ENCODE measurements at regions not wholly inside any gene's neighbourhood (a gene's known extent, or its start where the extent isn't known, plus 50 kb on each side); places are given as distances from the start of the nearest gene placed in this dataset.

DNA sequence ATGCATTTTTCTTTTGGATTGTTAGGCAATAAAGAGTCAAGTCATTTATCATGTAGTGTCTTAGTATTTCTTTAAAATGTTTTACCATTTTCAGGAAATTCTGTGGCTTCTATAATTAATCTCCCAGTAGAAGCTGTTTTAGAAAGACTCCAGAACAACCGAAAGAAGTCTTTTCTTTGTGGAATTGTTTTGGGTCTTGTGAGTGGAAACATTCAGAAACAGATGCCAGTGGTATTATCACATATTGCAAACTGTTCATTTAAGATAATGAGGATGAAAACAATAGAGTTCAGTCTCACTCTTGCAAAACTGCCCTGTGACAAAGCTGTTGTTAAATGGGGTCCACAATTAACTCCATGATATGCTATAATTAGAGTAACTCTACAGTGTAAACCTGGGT lies 211.2 kb upstream of the KIT start (continued):
- TF ChIP-seq, protein P1, sequence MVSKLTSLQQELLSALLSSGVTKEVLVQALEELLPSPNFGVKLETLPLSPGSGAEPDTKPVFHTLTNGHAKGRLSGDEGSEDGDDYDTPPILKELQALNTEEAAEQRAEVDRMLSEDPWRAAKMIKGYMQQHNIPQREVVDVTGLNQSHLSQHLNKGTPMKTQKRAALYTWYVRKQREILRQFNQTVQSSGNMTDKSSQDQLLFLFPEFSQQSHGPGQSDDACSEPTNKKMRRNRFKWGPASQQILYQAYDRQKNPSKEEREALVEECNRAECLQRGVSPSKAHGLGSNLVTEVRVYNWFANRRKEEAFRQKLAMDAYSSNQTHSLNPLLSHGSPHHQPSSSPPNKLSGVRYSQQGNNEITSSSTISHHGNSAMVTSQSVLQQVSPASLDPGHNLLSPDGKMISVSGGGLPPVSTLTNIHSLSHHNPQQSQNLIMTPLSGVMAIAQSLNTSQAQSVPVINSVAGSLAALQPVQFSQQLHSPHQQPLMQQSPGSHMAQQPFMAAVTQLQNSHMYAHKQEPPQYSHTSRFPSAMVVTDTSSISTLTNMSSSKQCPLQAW (CRISPR knock-in tag; IDR thresholded peaks at IDR 0.05) = no peak

DNA sequence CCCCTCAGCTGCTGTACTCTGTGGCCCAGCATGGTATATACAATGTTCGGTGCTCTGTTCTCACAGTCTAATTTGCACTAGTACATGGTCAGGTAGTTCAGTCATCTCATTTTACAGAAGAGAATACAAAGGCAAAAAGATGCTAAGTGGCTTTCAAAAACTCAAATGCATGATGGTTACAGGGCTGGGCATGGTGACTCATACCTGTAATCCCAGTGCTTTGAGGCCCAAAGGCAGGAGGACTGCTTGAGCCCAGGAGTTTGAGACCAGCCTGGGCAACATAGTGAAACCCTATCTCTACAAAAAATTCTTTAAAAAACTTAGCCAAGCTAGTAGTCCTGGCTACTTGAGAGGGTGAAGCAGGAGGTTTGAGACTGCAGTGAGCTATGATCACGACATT lies 210.5 kb upstream of the KIT start:
- POLR2A ChIA-PET = no interaction called here
- in situ Hi-C loops (cut with HindIII; ENCODE audit: extremely low pct_ligation_motif_present, low pct_unique_long_range_greater_than_20kb) = no loop called here
- intact Hi-C loops (cut with micrococcal nuclease; ENCODE audit: unreplicated experiment) = no loop called here
- Histone ChIP-seq H3K4me2 (ENCODE audit: low read depth, low read length) (no peak overlapping the region), H3K79me2 (ENCODE audit: insufficient read depth, low read length) (no peaks in the 10 kb centered on the region), H3K4me3 (replicated peaks in 1 of 3; ENCODE audit: insufficient read depth in 1 of 3, low read depth in 2 of 3, low read length in 3 of 3) (no peak overlapping the region), H3K9ac (ENCODE audit: insufficient read depth, low read depth, low read length) (no peak overlapping the region), H3K9me3 (ENCODE audit: low read length) (peaks cover 8% of the 10 kb centered on the region; the same call in 1 of the 2 replicates), H2AFZ (ENCODE audit: low read length) (no peak overlapping the region), H3K27ac (ENCODE audit: extremely low read length, insufficient read depth, low read length) (no peak overlapping the region), H3K36me3 (replicated peaks in 1 of 2; ENCODE audit: control insufficient read depth in 1 of 2, insufficient read depth in 2 of 2, low read length in 2 of 2) (no peaks in the 10 kb centered on the region), H3K27me3 (ENCODE audit: control insufficient read depth in 1 of 2, insufficient read depth in 2 of 2, low read length in 2 of 2) (no peaks in the 10 kb centered on the region), H4K20me1 (ENCODE audit: insufficient read depth, low read length) (no peaks in the 10 kb centered on the region), H3K4me1 (ENCODE audit: insufficient read depth, low read length) (no peaks in the 10 kb centered on the region)
- FAIRE-seq (no peak), DNase-seq (ENCODE audit: low spot score) (no peak), ATAC-seq (no peak)
- WGBS (ENCODE audit: low lambda C conversion rate) = 6% methylated on average over 2 of the region's 2 CpGs
- CTCF ChIA-PET (ENCODE audit: low intra/inter-chr PET ratio, low total read pairs) = no interaction called here
- no TSS peak for BruUV-seq (replicated peaks)
- TF ChIP-seq RFXANK (CRISPR knock-in tag; IDR thresholded peaks at IDR 0.05) = no peak
- TF ChIP-seq FOSL1 (CRISPR knock-in tag; IDR thresholded peaks at IDR 0.05; ENCODE audit: borderline replicate concordance) = no peak
- no peak for TF ChIP-seq HCFC1 (IDR thresholded peaks at IDR 0.05; ENCODE audit: low read depth, low read length)
- TF ChIP-seq ZNF337 (CRISPR knock-in tag; IDR thresholded peaks at IDR 0.05; ENCODE audit: borderline replicate concordance, low read depth) = no peak
- TF ChIP-seq TOPORS (CRISPR knock-in tag; IDR thresholded peaks at IDR 0.05) = no peak
- no peak for TF ChIP-seq ZNF781 (CRISPR knock-in tag; IDR thresholded peaks at IDR 0.05; ENCODE audit: borderline replicate concordance, not compliant biosample characterization)
- TF ChIP-seq, protein P2, sequence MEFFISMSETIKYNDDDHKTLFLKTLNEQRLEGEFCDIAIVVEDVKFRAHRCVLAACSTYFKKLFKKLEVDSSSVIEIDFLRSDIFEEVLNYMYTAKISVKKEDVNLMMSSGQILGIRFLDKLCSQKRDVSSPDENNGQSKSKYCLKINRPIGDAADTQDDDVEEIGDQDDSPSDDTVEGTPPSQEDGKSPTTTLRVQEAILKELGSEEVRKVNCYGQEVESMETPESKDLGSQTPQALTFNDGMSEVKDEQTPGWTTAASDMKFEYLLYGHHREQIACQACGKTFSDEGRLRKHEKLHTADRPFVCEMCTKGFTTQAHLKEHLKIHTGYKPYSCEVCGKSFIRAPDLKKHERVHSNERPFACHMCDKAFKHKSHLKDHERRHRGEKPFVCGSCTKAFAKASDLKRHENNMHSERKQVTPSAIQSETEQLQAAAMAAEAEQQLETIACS (CRISPR knock-in tag; IDR thresholded peaks at IDR 0.05) = no peak
